ELF-1 (cell line): ENCODE measurements at regions not wholly inside any gene's neighbourhood (a gene's known extent, or its start where the extent isn't known, plus 50 kb on each side); places are given as distances from the start of the nearest gene placed in this dataset.

Experiments used
- DNase-seq: peaks from one replicate; pipeline ENCODE4 v3.0.0-alpha.2; 2016; ENCODE audit warnings: low read depth, low spot score

DNA sequence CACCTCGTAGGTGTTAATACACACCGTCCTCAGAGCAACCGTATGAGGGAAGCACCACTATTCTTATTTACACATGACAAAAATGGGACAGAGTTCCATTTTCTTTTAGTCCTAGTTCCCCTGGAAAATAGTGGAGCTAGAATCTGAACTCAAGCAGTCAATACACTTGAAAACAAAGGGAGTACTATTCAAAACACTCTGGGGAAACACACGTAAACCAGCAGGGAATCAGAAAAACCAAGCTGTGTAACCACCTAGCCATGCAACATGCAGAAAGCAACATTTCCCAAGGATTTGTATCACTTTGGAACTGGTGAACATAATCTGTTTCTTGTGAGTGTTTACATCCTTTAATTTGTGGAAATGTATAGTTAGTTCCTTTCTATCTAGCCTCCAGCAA, 208.2 kb downstream of the UBE2E3 start:
- no peak for DNase-seq

DNA sequence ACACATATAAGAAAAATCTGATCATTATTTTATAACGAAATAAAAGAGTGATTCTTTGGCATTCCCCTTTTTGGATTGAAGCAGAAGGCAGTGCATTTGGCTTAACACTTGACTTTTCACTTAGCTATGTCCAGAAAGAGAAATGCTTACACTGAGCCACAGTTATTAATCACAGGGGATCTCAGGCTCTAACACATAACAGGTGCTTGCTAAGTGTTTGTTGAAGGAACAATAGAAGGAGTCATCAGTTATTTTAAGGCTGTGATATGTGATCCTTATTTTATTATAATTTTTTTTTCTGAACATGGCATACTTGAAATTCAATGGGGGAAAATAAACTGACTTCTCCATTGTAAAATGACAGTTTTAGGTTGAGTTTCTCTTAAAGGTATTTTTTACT, 209.5 kb downstream of the UBE2E3 start:
- no peak for DNase-seq

DNA sequence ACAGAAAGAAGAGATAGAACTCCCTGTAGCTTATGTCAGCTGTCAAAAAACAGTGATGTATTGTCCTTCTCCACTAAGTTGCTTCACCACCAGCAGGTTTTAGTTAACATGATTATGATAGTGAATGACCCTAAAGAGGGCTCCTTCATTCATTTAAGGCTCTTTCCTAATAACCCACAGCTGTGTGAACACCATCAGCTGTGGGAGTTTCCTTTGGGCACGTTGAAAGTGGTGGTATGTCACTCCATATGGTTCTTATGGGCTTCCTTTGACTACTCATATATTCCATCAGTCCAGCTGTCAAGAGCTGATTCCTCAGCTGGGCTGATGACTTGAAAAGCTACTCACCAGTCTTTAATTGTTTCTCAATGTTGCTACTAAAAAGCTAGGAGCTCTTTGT, 210.3 kb downstream of the UBE2E3 start:
- no peak for DNase-seq

DNA sequence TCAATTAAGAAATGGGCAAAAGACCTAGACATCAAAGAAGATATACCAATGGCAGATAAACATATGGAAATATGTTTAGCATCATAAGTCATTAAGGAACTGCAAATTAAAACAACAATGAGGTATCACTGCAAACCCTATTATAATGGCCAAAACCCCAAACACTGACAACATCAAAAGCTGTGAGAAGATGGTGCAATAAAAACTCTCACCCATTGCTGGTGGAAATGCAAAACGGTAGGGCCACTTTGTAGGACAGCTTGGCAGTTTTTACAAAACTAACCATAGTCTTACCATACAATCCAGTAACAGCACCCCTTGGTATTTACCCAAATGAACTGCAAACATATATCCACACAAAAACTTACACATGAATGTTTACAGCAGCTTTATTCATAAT, 213.1 kb downstream of the UBE2E3 start:
- no peak for DNase-seq

DNA sequence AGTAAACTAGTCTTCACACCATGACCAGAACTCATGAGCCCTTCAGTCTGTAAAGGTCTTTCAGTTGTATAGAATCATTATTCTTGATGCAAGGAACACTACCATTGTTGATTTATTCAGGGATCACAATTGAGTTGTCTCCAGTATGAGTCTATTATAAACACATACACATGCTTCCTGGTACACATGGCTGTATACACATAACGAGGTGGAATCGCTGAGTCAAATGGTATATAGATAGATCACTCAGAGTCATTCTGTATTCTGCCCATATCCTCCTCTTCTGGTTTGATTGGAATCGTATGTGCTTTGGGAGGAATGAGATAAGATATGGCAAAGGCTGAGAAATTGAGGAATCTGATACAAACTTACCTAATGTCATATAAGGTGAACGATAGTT, 216.0 kb downstream of the UBE2E3 start:
- DNase-seq: no peak

DNA sequence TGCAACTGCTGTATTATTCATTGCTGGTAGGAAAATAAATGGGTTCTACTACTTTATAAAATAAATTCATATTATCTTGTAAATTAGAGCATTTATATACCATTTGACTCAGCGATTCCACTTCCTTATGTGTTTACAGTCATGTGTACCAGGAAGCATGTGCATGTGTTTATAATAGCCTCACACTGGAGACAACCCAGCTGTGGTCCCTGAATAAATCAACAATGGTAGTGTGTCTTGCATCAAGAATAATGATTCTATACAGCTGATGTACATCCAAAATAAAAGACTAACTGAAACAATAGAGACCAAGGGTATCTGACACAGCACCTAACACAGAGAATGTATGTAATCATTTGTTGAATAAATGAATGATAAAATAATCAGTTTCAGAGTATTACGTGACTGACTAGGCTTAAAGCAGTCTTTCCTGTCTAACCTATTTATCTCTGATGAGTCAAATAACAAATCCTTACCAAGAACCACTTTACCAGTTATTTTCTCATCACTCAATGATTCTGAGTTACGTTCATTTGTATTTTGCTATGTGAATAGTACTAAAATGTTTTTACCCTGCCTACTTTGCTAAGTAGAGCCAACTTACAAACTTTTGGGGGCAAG, 216.8 kb downstream of the UBE2E3 start:
- DNase-seq: no peak

DNA sequence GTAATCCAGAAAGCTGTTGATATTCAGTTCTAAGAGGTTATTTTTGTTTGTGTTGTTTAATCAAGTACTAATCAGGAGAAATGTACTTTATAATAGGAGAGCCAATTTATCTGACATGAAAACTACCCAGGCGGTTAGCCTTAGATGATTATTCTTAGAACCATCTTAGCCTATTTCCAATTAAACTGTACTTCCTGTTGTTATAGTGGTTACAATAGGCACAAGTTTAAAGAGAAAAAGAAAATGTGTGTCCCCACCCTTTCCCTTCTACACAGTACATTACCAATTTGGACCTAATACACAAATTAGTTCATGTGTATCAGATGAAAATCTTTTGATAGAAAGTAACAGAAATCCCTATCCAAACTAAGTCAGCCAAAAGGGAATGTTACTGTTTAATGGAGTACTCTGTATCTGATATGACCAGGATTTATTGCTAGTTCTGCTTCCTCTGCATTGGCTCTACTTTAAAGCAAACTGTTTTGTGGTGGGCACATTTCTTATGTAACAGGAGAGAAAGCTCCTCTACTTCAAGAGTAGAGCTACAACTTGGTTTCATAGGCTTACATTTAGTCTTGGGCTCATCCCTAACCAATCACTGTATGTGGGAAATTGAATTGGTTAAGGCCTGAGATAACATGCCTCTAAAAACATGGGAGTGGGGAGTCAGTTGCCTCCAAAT, 217.9 kb downstream of the UBE2E3 start:
- no peak for DNase-seq

DNA sequence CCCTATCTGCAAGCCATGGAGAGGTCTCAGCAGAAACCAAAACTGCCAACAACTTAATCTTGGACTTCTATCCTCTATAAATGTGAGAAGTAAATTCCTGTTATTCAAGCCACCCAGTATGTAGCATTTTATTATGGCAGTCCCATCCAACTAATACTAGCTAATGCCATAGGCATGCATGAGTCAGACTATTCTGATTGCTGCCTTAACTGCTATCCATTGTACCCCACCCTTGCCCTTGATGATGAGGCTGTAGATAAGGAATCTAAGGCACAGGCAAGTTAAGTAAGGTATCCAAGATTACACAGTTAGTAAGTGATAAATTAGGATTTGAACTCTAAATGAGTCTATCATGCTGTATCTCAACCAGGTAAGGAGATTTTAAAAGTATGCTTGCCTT, 223.0 kb downstream of the UBE2E3 start:
- DNase-seq: no peak

DNA sequence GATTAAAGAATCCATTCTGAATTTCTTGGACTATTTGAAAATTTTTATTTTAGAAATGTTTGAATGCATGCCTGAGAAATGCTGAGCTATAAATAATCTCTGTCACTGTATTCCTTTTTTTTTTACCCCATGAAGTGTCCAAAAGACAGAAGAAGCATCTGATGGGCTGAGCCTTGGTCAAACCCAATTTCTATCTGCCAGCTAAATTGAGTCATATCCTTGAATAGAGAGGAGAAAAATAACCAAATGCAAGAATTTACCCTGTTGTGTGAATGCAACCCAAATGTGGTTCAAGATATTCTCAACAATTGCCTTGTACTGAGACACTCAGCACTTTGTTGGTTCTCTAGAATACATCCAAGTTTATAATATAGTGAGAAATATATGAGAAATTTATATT, 223.5 kb downstream of the UBE2E3 start:
- DNase-seq: no peak

DNA sequence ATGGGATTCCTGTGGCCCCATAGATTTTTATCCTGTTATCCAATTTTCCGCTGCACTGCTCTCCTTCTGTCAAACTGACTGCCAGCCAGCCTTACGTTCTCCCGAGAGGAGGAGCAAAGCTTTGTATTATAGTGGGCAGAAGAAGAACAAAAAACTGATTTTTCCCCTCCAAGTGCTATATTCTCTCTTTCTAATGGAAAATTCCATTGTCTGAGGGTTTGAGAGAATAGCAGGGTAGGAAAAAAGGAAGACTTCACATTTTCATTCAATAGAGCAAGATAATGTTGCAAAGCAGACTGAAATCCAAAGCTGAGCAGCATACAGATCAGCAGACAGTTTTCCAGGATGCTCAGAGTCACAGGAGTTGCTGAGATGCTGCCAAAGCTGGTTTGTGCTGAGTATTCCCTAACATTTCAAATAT, 238.0 kb downstream of the UBE2E3 start:
- no peak for DNase-seq

DNA sequence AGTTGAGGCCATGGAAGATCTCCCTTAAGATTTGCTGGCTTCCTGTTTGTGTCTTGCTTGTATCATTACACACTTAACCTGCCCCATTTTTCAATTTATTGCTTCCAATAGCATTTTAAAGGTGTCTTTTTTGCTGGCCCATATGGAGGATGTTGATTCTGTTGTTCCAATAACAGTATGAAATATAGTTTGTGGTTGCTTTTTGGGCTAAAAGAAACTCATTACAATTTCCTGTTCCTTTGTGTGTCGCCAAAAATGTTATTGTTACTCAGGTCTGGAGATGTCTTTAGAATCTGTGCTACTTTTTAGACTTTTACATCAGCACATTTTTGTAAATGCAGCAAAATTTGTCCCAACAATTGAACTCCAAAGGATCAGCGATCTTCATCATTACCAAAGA, 234.0 kb upstream of the ITGA4 start:
- DNase-seq: no peak

DNA sequence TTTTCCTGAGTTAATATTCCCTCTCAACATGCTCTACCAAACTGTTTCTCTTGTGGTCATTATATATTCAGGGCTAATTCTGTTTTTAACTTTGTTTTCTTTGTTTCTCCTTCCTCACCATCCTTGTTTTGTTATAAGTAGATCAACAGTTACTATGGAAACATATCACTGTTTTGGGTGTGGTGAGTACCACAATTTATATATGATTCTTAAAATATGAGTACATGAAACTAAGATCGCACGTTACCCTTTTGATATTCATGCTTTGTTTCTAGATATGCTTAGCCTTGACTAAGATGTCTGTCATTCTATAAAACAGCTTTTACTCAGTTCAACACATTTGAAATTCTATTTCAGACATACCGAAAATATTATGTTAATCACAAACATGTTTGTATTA, 232.3 kb upstream of the ITGA4 start:
- DNase-seq: no peak

DNA sequence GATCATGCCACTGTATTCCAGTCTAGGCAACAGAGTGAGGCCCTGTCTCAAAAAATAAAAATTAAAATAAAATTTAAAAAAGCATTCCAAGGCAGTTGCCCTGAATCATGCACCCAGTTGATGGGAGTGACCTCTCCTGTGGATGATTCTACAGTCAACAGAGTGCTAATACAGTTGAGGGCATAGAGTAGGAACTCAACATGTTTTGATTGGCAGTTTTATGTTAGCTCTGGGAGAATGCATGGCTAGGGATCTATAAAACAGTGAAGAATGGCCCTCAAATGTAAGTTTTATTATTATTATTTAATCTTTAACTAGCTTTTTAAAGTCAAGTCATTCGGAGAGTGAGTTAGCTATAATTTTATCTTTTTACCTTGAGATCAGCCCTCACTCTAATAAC, 228.5 kb upstream of the ITGA4 start:
- no peak for DNase-seq

DNA sequence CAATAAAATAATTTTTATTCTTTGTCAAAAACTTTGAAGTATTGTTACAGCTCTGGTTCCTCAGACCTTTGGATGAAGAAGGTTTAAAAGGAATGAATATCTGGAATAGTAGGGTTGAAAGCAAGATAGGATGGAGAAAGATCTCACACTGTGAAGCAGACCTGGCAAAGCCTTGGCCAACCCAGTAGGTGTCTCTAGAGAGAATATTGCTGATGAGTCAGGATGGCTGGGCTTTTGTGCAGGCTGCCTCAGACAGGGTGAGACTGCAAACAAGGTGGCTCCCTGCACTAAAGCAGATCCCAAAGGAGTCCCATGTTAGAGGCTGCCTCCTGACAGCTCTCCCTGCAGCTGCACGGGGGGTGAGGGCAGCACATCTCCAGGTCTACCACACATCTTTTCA, 226.0 kb upstream of the ITGA4 start:
- no peak for DNase-seq

DNA sequence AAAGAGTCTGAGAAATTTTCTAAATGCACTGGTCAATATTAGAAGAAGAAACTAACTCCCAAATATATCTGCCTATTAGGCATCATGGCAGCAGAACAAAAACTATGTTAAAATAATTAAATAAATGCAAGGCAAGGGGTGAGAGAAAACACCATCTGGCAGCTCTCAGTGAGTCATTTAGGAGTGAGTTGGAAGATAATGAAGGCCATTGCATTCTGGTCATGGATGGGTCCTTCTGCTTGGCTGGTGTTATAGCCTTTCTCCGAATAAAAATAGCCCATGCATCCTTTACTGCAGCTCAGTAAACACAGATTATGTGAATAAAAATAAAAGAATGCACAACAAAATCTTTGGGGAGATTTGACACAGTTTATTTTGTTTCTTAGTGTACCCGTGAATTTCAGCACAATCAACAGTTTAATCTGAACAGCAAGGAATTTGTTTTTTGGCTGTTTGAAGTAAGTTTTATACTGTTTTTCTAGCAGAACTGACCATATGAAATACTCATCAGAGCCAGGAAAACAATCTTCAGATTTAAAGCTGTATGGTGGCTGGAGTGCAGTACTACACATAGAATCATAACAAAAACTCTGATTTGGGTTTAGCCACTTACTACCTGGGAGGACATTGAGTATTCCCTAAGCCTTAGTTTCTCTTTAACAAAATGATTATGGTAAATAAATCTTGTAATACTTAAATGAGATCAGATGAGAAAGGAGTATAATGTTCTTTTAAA, 225.1 kb upstream of the ITGA4 start:
- no peak for DNase-seq

DNA sequence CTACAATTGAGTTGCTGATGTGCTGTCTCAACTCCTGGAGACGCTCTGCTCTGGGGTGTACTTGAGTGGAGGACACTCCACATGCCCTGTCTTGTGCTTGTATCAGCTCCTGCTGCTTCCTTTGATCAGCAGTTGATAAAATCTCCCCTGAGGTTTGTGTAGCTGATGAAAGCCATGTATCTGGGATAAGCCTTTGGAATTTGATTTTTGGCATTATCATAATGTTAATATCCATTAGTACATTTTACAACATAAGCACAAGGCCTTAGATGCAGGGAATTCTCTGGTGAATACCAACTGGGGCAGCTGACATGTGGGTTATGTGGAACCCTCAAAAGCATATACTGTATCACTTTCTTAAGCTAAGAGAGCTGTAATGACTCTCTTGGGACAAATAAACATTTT, 222.7 kb upstream of the ITGA4 start:
- DNase-seq: no peak

DNA sequence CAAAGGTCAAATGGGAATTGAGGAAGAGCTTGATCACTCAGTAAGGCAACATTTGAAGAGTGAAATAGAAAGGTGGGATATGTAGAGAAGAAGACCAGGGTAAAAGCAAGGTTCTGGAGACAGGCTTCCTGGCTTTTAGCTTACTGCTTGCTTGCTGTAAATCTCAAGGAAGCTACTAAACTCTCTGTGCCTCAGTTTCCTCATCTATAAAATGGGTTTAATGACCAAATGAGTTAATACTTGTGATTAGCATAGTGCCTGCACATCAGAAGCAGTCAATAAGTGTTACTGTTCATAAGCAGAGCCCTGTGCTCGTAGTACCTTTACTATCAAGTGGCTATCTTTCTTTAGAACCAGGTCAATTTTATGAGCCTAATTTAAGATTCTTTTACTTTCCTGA, 222.2 kb upstream of the ITGA4 start:
- no peak for DNase-seq

DNA sequence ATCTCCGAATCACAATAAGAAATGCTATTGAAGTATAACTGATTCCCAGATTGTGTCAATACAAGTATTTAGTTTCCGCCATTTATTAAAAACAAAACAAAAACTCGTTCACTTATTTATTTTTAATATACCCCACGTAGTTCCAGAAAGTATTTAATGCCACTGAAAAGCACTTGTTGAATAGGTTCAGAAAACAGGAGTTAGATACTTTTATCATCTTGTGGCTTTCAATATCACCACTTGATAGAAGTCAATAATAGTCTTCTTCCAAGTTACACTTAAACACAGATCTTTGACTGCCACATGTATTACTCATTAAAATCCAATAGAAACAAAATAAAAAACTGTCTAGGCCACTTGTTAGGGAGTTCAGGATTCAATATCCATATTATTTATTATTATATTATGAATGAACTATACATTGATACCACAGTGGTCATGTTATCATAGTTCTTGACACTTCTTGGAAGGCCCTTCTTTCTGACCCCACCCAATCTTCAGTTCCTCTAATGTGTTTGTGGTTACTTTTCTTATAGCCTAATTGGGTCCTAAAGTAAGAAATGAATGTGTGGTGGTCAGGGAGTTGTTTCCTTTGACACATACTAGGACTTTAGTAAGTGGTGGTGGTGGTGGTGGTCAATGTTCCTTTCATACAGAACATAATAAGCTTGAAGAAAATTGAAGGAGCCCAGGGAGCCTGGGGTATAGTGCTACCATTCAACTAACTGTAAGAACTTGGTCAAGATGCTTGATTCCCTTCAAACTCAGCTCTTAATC, 221.3 kb upstream of the ITGA4 start:
- no peak for DNase-seq

DNA sequence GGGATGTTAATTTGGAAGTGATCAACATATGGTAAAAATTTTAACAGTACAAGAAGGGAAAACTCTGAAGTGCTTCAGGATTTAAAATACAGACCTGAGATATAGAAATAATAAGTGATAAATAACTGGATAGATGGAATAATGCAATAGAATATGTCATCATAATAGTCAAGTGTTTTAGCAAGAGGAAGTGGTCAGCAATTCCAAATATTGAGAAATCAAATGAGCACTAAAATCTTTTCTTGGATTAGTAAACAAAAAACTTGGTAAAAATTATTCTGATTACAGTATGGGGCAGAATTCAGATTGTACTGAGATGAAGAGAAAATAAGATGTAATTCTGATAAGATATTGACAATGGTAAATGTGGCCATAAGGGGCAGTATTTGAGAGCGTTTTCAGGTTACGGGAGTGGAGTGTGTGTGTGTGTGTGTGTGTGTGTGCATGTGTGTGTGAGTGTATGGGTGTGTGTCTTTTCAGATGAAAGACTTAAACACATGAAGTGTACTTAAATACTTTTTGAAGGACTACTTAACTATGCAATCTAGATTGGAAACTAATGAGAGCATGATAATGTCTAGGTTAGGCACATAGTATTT, 217.9 kb upstream of the ITGA4 start:
- no peak for DNase-seq

DNA sequence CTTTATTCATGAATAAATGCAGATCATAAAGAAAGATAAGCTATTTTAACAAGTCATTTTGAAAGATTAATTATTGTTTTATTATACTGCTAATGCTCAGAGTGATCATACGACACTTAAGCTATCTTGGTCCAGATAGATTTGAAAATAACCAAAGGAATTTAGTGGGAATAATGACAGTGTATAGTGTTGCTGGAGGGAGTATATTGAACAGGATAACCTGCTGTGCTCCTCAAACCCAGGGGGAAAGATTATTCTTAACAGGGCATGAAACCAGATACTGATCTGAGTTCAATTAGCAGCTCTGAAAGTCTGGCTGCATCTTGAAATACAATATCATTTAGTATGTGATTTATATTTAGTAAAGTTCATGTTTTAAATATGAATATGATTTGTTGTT, 216.3 kb upstream of the ITGA4 start:
- no peak for DNase-seq

DNA sequence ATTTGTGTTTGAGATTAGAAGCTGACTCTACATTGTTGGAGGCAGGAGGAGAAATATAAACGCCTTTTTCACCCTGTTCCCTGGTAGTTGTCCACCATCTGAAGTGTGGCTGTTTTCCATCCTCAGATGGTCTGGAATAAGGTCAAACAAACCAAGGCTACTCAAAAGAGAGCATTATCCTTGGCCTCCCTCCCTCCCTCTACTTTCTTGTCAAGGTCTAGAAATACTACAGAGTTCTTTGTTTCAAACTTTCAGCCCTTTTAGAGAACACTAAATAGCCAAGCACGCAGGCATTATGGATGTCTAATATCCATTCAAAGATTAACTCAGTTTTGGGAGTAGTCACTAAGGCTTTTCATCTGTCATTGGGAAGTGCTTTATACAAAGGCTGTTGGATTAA, 215.8 kb upstream of the ITGA4 start:
- no peak for DNase-seq

DNA sequence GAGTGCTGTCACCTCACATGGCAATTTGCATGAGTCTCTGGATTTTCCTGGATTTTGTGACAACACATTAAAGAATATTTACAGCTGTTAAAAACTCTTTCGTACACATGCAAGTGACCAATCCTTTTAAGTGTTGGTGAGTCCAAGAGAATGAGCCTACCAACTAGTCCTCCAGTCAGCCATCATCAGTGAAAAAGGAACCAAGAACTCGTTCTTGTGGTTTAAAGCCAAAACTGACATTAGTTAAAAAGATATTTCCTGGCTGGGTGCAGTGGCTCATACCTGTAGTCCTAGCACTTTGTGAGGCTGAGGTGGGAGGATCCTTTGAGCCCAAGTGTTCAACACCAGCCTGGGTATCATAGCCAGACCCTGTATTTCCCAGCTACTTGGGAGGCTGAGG, 215.4 kb upstream of the ITGA4 start:
- DNase-seq: no peak
